ENCODE measurements at regions not wholly inside any gene's neighbourhood (a gene's known extent, or its start where the extent isn't known, plus 50 kb on each side); places are given as distances from the start of the nearest gene placed in this dataset.

GRCh38 chr5:125581311-125581710 is 834.9 kb upstream of the ZNF608 start:
- ChIA-PET POLR2A (no interaction called here), CTCF (no interaction called here)
- intact Hi-C loops (cut with micrococcal nuclease; ENCODE audit: unreplicated experiment) (no loop called here), in situ Hi-C loops (cut with HindIII; ENCODE audit: low pct_unique_long_range_greater_than_20kb, low sequenced_read_pairs) (no loop called here)
- ATAC-seq: no peak
- TF ChIP-seq REST (IDR thresholded peaks at IDR 0.05; ENCODE audit: insufficient read depth in 1 of 2, low read depth in 2 of 2, low read length in 1 of 2): no peak
- no peak for TF ChIP-seq CTCF (IDR thresholded peaks at IDR 0.05)
- TF ChIP-seq SIN3A (IDR thresholded peaks at IDR 0.05; ENCODE audit: borderline replicate concordance, insufficient read depth, low read depth, low read length): no peak
- no peak for TF ChIP-seq TCF7L2 (IDR thresholded peaks at IDR 0.05; ENCODE audit: low read depth, low read length)
- TF ChIP-seq POLR2AphosphoS5 (IDR thresholded peaks at IDR 0.05; ENCODE audit: low read depth, low read length): no peak
- H3K4me1 ChIP-seq (ENCODE audit: control insufficient read depth, insufficient read depth, low read length): peaks cover 7% of the 10 kb centered on the region
- no peaks in the 10 kb centered on the region for H3K27me3 ChIP-seq (ENCODE audit: control insufficient read depth, insufficient read depth, low read length)
- H3K9me3 ChIP-seq (ENCODE audit: control insufficient read depth, insufficient read depth, low read depth, low read length): no peaks in the 10 kb centered on the region
- H3K4me3 ChIP-seq (ENCODE audit: low read depth in 2 of 2, low read length in 2 of 2): no peak overlapping the region
- no peaks in the 10 kb centered on the region for H3K36me3 ChIP-seq (ENCODE audit: control insufficient read depth, insufficient read depth, low read length)
- peak overlapping the region; percentile 11; the same call in 1 of the 2 replicates for H3K27ac ChIP-seq (ENCODE audit: low read length)
- no peak for DNase-seq (ENCODE audit: low read depth, low spot score)
- no TSS peak for BruUV-seq (replicated peaks)

- TF ChIP-seq SIN3A (IDR thresholded peaks at IDR 0.05; ENCODE audit: borderline replicate concordance, insufficient read depth, low read depth, low read length): no peak
- TF ChIP-seq CTCF (IDR thresholded peaks at IDR 0.05): no peak
- TF ChIP-seq TCF7L2 (IDR thresholded peaks at IDR 0.05; ENCODE audit: low read depth, low read length): no peak
- no peak for TF ChIP-seq POLR2AphosphoS5 (IDR thresholded peaks at IDR 0.05; ENCODE audit: low read depth, low read length)
- no peak for TF ChIP-seq REST (IDR thresholded peaks at IDR 0.05; ENCODE audit: insufficient read depth in 1 of 2, low read depth in 2 of 2, low read length in 1 of 2)
- intact Hi-C loops (cut with micrococcal nuclease; ENCODE audit: unreplicated experiment): no loop called here
- no peaks in the 10 kb centered on the region for H3K36me3 ChIP-seq (ENCODE audit: control insufficient read depth, insufficient read depth, low read length)
- H3K4me3 ChIP-seq (ENCODE audit: low read depth in 2 of 2, low read length in 2 of 2): no peak overlapping the region
- ChIA-PET CTCF (no interaction called here), POLR2A (no interaction called here)
- H3K27me3 ChIP-seq (ENCODE audit: control insufficient read depth, insufficient read depth, low read length): no peaks in the 10 kb centered on the region
- H3K4me1 ChIP-seq (ENCODE audit: control insufficient read depth, insufficient read depth, low read length): no peaks in the 10 kb centered on the region; the same call in 1 of the 2 replicates
- no peak for ATAC-seq
- H3K9me3 ChIP-seq (ENCODE audit: control insufficient read depth, insufficient read depth, low read depth, low read length): no peaks in the 10 kb centered on the region
- in situ Hi-C loops (cut with HindIII; ENCODE audit: low pct_unique_long_range_greater_than_20kb, low sequenced_read_pairs): no loop called here
- no TSS peak for BruUV-seq (replicated peaks)
- no peak overlapping the region; the same call in 1 of the 2 replicates for H3K27ac ChIP-seq (ENCODE audit: low read length)
- DNase-seq (ENCODE audit: low read depth, low spot score): no peak
Measured at GRCh38 chr5:125582352-125582751, 835.9 kb upstream of the ZNF608 start.
